Endothelial cell of umbilical vein (primary cell): ENCODE measurements at regions not wholly inside any gene's neighbourhood (a gene's known extent, or its start where the extent isn't known, plus 50 kb on each side); places are given as distances from the start of the nearest gene placed in this dataset.

ENCODE experiments used
- EZH2 ChIP-seq: IDR thresholded peaks from 2 replicates; pipeline ENCODE4 v1.6.1; 2012; ENCODE audit warnings: borderline replicate concordance, low read depth, mild to moderate bottlenecking, moderate library complexity, low read length, inconsistent platforms; ENCODE audit not compliant: severe bottlenecking
- POLR2A ChIP-seq: IDR thresholded peaks from 2 replicates; pipeline ENCODE4 v1.6.1; 2012; ENCODE audit warnings: low read depth, mild to moderate bottlenecking, control low read depth, low read length
- TF ChIP-seq, protein P1 (sequence below), 2 donors: IDR thresholded peaks; 1 replicate in 1 of 2; 2 replicates in 1 of 2; pipeline ENCODE4 v1.5.1; 2011; ENCODE audit warnings: low read length in 2 of 2, mild to moderate bottlenecking in 2 of 2, moderate library complexity in 2 of 2, control low read depth in 1 of 2, inconsistent platforms in 1 of 2, low read depth in 1 of 2; ENCODE audit not compliant: insufficient read depth in 1 of 2; ENCODE audit errors: extremely low read depth in 1 of 2

DNA sequence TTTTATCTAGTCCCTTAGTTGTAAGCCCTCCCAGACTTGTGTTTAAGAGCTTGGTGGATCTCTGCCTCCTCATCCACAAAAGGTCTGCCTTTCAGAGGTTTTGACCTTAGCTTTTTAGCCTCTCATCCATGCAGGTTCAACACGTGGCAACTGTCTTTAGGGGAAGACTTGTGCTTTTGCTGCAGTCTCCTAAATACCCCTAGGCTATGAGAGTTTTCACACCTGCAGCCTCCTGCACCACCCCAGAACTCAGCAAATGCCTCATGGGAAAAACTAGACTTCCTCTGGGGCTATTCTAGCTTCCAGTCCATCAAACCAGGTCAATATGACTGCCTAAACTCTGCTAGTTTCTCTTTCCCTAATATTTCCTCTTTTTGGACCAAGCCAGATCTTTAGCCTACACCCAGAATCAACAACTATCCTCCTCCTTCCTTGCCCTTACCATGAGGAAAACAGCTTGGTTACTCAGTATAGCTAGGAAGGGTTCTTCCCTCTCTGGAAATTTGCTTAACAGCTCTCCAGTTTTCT is 132.3 kb upstream of the RIOK3 start:
- TF ChIP-seq EZH2, result no peak
- TF ChIP-seq, protein P1, sequence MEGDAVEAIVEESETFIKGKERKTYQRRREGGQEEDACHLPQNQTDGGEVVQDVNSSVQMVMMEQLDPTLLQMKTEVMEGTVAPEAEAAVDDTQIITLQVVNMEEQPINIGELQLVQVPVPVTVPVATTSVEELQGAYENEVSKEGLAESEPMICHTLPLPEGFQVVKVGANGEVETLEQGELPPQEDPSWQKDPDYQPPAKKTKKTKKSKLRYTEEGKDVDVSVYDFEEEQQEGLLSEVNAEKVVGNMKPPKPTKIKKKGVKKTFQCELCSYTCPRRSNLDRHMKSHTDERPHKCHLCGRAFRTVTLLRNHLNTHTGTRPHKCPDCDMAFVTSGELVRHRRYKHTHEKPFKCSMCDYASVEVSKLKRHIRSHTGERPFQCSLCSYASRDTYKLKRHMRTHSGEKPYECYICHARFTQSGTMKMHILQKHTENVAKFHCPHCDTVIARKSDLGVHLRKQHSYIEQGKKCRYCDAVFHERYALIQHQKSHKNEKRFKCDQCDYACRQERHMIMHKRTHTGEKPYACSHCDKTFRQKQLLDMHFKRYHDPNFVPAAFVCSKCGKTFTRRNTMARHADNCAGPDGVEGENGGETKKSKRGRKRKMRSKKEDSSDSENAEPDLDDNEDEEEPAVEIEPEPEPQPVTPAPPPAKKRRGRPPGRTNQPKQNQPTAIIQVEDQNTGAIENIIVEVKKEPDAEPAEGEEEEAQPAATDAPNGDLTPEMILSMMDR (IDR thresholded peaks at IDR 0.05; ENCODE audit: extremely low read depth in 1 of 2, insufficient read depth in 1 of 2, low read depth in 1 of 2, low read length in 2 of 2), result no peak
- TF ChIP-seq POLR2A, result no peak
